RWPE2 (cell line): ENCODE measurements at regions not wholly inside any gene's neighbourhood (a gene's known extent, or its start where the extent isn't known, plus 50 kb on each side); places are given as distances from the start of the nearest gene placed in this dataset.

Experiments used
- ATAC-seq: fragments of 200-7000 bp; cut with Tn5 transposase; 3 replicates; pipeline ENCODE4 v1.9.1; 2021; ENCODE audit warnings: low read depth
- DNase-seq: peaks from one replicate; pipeline ENCODE4 v3.0.0-alpha.2; 2020; ENCODE audit warnings: low spot score
- H3K27ac ChIP-seq: fragments of 450-650 bp; 2 replicates; pipeline ENCODE4 v1.5.1; 2017; ENCODE audit warnings: mild to moderate bottlenecking; ENCODE audit not compliant: poor library complexity, severe bottlenecking
- H3K27me3 ChIP-seq: fragments of 250-450 bp; sonication (Bioruptor Pico); 2 replicates; pipeline ENCODE4 v1.5.1; 2021; ENCODE audit warnings: mild to moderate bottlenecking, moderate library complexity; ENCODE audit not compliant: insufficient read depth, poor library complexity, severe bottlenecking
- H3K36me3 ChIP-seq: fragments of 250-450 bp; sonication (Bioruptor Pico); 2 replicates; pipeline ENCODE4 v1.5.1; 2020; ENCODE audit warnings: low read depth, mild to moderate bottlenecking, moderate library complexity
- H3K4me1 ChIP-seq: fragments of 250-450 bp; sonication (Bioruptor Pico); 2 replicates; pipeline ENCODE4 v1.5.1; 2021; ENCODE audit warnings: mild to moderate bottlenecking, moderate library complexity; ENCODE audit not compliant: insufficient read depth, poor library complexity, severe bottlenecking
- H3K4me3 ChIP-seq: fragments of 250-450 bp; sonication (Bioruptor Pico); 2 replicates; pipeline ENCODE4 v1.5.1; 2021; ENCODE audit warnings: mild to moderate bottlenecking, moderate library complexity; ENCODE audit not compliant: severe bottlenecking
- H3K9me3 ChIP-seq: fragments of 250-450 bp; sonication (Bioruptor Pico); 2 replicates; pipeline ENCODE4 v1.5.1; 2021; ENCODE audit warnings: mild to moderate bottlenecking, moderate library complexity; ENCODE audit not compliant: severe bottlenecking
- CTCF ChIP-seq: fragments of 450-650 bp; IDR thresholded peaks from one replicate; pipeline ENCODE4 v1.5.1; 2017; ENCODE audit warnings: mild to moderate bottlenecking, moderate library complexity; ENCODE audit not compliant: poor library complexity, severe bottlenecking

GRCh38 chrX:69015564-69016292 is 149.5 kb downstream of the PJA1 start:
- DNase-seq (no peak), ATAC-seq (no peak)
- Histone ChIP-seq H3K27me3 (no peaks in the 10 kb centered on the region), H3K27ac (no peak overlapping the region), H3K4me3 (no peak overlapping the region), H3K9me3 (no peaks in the 10 kb centered on the region), H3K4me1 (no peaks in the 10 kb centered on the region), H3K36me3 (no peaks in the 10 kb centered on the region)
- no peak for TF ChIP-seq CTCF

DNA sequence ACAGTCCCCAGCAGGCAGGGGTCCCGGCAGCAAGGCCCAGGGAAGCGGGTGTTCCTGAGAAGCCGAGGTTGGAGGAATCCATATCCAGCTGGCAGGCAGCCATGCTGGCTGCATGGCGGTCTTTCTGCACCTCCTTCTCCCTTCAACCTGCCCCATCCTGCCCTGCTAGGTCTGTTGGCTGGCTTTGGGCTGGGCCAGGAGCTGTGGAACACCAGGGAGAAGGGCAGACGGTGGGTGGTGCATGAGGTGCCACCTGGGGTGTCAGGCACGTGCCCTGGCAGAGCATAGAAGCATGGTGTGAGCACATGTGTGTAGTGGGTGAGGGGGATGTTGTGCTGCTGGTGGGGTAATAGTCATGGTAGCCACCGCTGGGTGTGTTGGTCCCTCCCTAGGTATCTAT is 150.1 kb downstream of the PJA1 start:
- Histone ChIP-seq H3K27ac (no peak overlapping the region), H3K36me3 (no peaks in the 10 kb centered on the region), H3K27me3 (no peaks in the 10 kb centered on the region), H3K4me1 (no peaks in the 10 kb centered on the region), H3K4me3 (no peak overlapping the region), H3K9me3 (no peaks in the 10 kb centered on the region)
- no peak for DNase-seq
- no peak for TF ChIP-seq CTCF
- no peak for ATAC-seq

GRCh38 chrX:69014200-69014599 is 151.1 kb downstream of the PJA1 start:
- no peak overlapping the region for H3K4me3 ChIP-seq
- no peak for ATAC-seq
- no peak overlapping the region for H3K27ac ChIP-seq
- no peaks in the 10 kb centered on the region for H3K36me3 ChIP-seq
- H3K9me3 ChIP-seq, result no peaks in the 10 kb centered on the region
- TF ChIP-seq CTCF, result no peak
- H3K27me3 ChIP-seq, result no peaks in the 10 kb centered on the region
- DNase-seq, result no peak
- no peaks in the 10 kb centered on the region for H3K4me1 ChIP-seq

DNA sequence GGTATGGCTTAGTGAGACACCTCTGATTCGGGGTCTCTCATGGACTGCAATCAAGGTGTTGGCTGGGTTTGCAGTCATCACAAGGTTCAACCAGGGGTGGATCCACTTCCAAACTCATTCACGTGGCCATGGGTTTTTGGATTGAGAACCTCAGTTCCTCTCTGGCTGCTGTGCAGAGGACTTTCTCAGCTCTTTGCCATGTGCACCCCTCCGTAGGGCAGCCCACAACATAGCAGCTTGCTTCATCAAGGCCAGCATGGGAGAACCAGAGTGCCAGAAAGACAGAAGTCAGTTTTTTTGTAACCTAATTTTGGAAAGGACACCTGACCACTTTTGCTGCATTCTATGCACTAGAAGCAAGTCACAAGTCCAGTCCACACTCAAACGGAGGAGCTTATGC is 154.9 kb downstream of the PJA1 start:
- DNase-seq (no peak), ATAC-seq (no peak)
- no peak for TF ChIP-seq CTCF
- Histone ChIP-seq H3K4me1 (no peaks in the 10 kb centered on the region), H3K9me3 (no peaks in the 10 kb centered on the region), H3K27me3 (no peaks in the 10 kb centered on the region), H3K4me3 (no peak overlapping the region), H3K36me3 (no peaks in the 10 kb centered on the region), H3K27ac (no peak overlapping the region)

DNA sequence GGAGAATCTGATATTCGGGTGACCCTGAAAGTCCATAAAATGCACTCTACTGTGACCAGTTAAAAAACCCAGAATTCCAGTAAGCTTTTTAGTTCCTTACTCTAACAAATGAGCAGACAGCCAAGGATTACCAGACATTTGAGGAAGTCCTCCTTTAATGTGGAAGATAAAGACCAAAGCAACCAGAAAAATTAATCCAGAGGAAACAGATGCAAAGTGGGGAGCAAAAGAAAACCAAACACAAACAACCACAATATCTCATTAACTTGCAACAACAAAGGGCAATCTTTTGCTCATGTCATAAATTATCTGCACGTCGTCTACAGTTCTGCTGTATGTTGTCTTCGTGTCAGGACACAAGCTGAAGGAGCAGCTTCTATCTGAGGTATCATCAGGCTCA is 164.4 kb downstream of the PJA1 start:
- no peaks in the 10 kb centered on the region for H3K36me3 ChIP-seq
- no peak overlapping the region for H3K4me3 ChIP-seq
- ATAC-seq (no peak), DNase-seq (no peak)
- TF ChIP-seq CTCF, result no peak
- H3K27me3 ChIP-seq, result no peaks in the 10 kb centered on the region
- no peaks in the 10 kb centered on the region for H3K9me3 ChIP-seq
- peaks cover 25% of the 10 kb centered on the region for H3K4me1 ChIP-seq
- no peak overlapping the region for H3K27ac ChIP-seq
